Stimulated activated CD8-positive, alpha-beta memory T cell treated with anti-CD3 and anti-CD28 coated beads, Interleukin-7, amount 100 ng/mL, for 4 hours (primary cell): ENCODE measurements at regions not wholly inside any gene's neighbourhood (a gene's known extent, or its start where the extent isn't known, plus 50 kb on each side); places are given as distances from the start of the nearest gene placed in this dataset.

ENCODE experiments used
- DNase-seq, 2 donors: peaks; one replicate each; pipeline ENCODE4 v3.0.0-alpha.2; 2020; ENCODE audit warnings: low read depth in 2 of 2

DNA sequence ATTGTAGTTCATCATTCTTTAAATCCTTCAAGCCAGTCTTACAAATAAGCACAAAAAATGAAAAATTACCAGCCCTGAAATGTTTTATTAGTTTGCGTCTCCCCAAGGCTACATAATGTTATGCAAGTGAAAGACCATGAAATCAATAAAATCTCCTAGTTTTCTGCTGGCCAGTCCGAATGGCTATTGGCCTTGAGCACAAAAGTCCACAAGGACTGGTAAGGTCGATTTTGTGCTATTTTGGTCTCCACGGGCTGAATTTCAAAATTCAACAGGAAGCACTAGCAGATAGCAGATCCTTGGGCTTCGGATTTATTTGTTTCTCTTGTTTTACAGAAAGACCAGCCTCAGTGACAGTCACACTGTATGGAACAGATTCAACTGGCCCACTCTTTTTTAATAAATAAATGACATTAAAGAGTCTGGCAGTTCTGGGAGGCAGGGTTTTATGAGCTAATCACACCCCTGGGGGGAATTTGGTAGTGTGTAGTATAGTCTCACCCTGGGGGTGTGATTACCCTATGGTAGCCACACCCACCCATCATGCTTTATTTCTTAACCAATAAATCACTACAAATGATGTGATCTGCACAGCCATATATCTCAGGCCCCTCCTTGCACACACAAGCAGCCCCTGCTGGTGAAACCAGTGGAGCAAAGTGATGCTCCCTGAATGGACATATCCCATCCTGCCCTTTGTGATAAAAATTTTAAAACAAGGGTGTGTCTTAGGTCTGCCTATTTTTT is 51.1 kb upstream of the TMEM33 start:
- DNase-seq = no peak

DNA sequence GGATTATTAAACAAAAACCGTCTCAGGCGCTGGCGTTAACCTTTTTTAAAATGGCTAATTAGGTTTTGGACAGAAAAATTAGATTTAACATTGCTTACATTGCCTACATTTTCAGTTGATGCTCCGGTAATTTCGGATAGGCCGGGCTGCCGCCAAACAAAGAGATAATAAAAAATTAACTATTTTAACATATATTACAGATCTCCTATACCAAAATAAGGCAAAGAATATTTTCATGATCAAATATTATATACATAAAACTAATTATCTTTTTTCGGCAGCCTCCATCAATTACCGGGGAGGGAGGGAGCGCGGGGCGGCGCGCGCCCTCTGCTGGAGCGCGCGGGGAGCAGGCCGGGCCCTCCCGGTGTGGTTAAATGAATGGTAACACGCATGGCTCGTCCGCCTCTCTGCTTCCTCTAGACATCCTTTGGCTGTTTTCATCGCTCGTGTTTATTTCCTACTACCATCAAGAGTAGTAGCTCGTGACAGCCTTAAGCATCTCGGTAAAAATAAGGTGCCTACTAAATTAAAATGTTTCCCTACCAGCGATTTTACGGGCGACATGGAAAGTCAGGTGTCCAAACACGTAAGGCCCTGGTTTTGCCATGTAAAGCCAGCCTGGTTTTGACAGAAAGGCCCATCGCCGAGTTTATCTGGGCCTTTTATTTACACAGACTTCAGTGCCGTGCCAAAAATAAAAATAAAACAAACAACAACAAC is 52.4 kb upstream of the TMEM33 start:
- peak; percentile 4 to 26 for DNase-seq

GRCh38 chr4:41881981-41882624 is 53.1 kb upstream of the TMEM33 start:
- no peak for DNase-seq

DNA sequence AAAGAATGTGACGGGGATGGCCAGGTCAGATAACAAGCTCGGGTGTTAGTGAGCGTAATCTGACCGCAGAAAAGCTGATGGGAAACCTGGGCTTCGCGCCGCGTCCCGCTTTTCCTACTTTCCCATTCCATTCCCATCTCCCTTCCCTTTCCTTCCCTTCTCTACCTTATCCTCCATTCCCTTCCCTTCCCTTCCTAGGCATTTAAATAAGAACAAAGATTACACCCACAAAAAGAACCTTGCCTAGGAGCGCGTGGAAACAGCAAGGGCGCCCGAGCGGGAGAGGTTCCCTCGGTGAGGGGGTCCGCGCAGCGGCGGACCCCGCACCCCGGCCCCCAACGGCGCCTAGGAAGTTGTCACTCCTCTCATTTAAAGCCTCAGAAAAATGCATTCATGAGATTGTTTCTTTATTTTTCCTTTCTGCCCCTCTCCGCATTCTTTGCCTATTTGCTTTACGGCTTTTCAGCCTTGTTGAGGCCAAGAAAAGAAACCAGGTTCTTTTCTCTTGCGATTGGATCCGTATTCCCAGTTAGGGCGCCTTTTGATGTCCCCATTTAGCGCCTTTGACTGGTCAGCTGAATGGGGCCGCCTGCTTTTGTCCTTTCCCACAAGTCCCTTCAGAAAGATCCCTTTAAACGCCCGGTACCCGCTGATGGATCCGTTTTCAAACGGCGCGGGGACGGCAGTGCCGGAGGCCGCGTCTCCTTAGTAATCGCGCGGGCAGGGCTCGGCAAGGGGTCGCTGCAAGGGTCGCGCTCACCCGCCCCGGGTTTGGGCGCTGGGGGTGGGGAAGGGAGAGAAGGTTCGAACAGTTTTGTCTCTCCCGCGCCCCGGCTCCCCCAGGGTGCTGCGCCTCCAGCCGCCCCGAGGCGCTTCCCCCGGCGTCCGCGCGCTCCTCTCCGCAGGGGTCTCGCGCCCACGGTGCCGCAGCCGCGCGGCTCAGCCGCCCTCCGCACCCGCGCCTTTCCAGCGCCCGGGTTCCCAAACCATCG is 54.1 kb upstream of the TMEM33 start:
- no peak for DNase-seq

DNA sequence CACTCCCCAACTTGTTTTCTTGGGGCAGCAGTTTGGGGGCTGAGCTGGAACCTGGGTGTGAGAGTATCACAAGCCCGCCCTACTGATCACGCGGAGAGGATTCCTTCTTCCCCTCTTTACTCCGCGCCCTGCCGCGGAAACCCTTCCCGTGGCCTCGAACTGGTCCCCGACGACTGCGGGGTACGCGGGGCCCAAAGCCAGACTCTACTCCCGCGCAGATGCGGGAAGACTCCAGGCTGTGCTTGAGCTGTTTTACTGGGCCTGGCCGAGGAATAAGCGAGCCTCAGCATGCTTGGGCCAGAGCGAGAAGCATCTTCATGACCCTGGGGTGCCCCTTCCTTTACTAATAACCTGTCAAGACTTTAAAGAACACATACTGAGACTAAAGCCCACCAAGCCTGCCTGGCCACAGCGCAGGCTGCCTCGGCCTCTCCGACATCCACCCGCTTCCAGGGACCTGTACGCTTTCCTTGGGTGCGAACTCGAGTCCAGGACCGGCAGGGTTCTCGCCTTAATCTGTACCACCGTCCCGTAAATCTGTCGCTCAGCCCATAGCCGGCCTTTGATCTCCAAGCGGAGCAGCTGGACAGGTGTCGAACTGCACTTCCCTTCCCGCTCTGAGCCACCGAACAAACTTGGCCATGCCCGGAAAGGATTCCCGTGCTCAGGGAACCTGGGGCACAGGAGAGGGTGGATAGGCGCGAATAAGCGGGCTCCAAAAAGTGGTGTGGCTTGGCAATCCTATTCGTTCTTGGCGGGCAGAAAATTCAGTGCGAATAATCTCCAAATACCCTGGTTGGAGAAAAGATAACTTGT is 55.0 kb upstream of the TMEM33 start:
- no peak for DNase-seq

DNA sequence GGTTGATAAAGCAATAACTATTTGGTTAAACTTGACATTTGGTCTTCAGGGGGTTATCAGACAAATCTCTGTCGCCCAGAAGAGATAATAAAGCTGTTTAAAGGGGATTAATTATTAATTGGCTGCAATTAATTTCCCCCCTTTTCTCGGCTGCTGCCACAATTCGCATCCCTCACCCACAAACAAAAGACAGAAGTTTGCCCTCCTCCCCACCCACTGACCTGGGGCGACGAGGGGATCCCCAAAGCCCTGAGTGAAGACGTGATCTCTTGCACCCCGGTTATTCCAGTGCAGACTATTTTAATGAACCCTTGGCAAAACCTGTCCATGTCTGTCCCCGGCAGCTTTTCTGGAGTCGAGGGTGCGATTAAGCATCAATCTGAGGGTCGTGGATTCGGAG is 55.7 kb upstream of the TMEM33 start:
- DNase-seq = no peak

DNA sequence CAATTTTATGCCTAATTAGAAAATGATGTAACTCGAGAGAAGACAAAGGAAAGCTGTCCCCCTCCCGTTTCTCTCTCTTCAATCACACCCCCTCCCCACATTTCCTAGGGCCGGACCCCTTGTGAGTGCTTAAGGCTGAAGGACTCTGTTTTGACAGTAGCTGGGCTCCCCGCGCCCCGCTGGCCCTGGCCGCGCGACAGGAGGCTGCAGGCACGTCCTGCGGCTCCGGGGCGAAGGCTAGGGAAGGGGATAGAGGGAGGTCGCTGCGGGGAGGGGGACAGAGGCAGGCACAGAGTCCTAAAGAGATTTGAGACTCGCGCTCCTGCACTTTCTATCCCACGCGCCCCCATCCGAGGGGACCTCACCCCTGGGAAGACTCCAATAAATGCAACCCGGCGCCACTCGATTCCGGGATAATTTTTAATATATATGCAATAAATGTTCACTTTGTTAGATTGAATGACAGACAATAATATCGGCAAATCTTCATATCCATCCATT is 56.2 kb upstream of the TMEM33 start:
- no peak for DNase-seq

- no peak for DNase-seq
These were observed 56.9 kb upstream of the TMEM33 start for GRCh38 chr4:41878170-41878969.

DNA sequence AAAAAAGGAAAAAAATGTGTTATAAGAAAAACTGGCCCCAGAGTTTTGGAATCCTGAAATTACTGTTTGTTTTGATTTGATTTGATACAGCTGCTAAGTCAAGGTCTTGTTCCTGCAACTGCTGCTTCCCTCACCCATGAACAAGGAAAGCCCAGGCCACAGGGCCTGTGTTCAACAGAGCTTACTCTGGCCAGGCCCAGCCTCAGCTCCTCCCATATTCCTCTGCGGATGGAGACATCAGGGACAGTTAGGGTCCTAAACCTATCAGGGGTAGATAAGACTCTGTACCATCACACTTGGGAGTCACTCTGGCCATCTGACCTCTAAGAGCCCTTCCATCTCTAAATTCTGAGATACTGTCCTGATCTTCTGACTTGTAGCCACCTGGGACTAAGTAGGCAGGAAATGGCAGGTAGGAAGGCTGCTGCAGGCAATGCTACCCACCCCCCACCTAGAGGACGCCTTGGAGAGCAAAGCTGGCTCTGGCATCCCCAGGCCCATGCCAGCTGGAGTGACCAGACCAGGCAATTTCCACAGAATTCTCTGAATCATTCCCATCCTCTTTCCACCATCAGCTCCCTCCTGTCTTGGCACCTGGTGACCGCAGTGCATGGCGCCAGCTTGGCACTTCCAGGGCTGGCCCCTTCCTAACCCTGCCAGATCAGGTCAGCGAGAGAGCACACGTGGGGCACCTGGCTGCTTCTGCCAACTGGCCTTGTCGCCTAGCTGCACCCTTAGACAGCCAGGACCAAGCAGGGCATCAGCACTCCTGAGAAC is 58.0 kb upstream of the TMEM33 start:
- no peak for DNase-seq

- DNase-seq = no peak
These were observed 60.4 kb upstream of the TMEM33 start for GRCh38 chr4:41874873-41875272.

- DNase-seq = no peak
These were observed 60.8 kb upstream of the TMEM33 start for GRCh38 chr4:41874398-41874797.

DNA sequence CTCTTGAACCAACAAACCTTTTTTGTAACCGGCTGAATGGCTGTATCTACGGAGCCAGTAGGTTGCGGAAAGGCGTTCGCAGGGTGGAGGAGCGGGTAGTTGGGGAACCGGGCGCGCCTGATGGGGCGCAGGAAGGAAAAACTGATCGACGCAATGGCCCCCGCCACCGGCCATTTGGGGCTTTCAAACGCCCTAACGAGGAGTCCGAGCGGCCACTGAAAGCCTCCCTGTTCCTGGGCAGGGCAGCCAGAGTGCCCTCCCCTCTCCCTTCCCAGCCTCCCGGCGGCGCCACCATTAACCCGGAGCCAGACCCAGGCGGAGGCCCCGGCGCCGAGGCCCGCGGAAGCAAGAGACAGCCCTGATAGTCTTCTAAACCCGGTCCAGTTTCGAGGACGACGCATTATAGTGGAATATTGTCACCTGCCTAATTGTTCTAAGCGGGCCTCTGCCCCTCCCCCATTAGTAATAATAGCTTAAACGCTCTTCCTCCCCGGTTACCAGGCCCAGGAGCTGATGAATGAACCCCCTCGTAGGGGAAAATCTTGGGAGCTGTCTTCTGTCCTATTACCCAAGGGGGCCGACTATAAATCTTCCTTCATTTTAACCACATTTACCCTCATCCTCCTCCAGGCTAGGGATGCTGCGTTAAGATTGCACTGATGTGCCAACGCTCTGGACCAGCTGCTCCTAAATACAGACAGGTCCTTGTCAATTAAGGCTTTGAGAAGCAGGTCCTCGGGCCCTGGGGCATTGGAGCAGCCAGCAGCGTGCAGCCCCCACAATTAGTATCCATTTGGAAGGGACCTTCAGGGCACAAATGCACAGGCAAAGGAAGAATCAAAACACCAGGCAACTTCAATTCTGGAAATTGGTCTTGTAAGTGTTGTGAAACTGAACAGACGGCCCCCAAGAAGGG is 61.6 kb upstream of the TMEM33 start:
- DNase-seq = no peak

DNA sequence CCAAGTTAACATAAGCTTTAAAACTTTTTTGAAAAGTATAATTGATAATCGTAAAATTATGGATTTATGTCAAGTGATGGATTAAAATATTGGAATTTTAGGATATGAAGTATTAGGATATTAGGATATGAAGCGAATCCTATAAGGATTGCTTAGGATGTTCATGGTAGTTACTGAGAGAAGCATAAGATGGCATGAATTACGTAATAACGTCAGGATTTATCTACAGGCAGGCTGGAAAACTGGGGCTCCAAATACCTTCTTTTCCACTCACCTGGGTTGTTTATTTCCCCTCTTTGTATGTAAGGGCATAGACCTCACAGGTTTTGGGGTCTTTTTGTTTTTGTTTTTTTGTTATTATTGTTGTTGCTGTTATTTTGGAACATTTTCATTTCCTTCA is 65.2 kb upstream of the TMEM33 start:
- DNase-seq = no peak

GRCh38 chr4:41866799-41867677 is 68.2 kb upstream of the TMEM33 start:
- no peak for DNase-seq

- no peak for DNase-seq
These were observed 69.0 kb upstream of the TMEM33 start for GRCh38 chr4:41865981-41866798.
